ENCODE measurements at regions not wholly inside any gene's neighbourhood (a gene's known extent, or its start where the extent isn't known, plus 50 kb on each side); places are given as distances from the start of the nearest gene placed in this dataset.

GRCh38 chr12:104823985-104824461 lies 134.1 kb downstream of the SLC41A2 start:
- H3K4me3 ChIP-seq (ENCODE audit: low read depth, poor library complexity, severe bottlenecking), result no peak overlapping the region
- WGBS, 2 donors, result 74 to 75% methylated on average over 10 of the region's 10 CpGs
- DNase-seq (ENCODE audit: low spot score in 2 of 2), result peak in 1 of 2 donors; percentile 16
- intact Hi-C loops (cut with DNase I; ENCODE audit: low total_unique reads), result no loop called here
- TF ChIP-seq, protein P1, sequence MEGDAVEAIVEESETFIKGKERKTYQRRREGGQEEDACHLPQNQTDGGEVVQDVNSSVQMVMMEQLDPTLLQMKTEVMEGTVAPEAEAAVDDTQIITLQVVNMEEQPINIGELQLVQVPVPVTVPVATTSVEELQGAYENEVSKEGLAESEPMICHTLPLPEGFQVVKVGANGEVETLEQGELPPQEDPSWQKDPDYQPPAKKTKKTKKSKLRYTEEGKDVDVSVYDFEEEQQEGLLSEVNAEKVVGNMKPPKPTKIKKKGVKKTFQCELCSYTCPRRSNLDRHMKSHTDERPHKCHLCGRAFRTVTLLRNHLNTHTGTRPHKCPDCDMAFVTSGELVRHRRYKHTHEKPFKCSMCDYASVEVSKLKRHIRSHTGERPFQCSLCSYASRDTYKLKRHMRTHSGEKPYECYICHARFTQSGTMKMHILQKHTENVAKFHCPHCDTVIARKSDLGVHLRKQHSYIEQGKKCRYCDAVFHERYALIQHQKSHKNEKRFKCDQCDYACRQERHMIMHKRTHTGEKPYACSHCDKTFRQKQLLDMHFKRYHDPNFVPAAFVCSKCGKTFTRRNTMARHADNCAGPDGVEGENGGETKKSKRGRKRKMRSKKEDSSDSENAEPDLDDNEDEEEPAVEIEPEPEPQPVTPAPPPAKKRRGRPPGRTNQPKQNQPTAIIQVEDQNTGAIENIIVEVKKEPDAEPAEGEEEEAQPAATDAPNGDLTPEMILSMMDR (IDR thresholded peaks at IDR 0.05), result no peak
- no peak for TF ChIP-seq POLR2A (IDR thresholded peaks at IDR 0.05)

DNA sequence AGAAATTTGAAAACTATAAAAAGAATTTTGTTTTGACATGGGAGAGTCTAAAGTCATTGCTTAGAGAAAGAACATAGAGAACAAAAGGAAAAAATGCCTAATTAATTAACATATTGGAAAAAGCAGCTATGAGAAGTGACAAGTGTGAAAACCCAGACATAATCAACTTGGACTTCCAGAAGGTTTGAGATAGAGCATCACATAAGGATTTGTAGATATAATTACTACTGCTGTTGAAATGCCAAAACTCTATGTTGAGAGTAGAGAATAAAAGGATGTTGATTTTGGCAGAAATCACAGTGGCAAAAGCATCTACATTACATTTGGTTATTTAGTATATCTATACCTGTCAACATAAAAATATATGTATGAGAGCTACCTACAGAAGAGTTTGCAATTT lies 135.1 kb downstream of the SLC41A2 start:
- intact Hi-C loops (cut with DNase I; ENCODE audit: low total_unique reads), result no loop called here
- no peak overlapping the region for H3K4me3 ChIP-seq (ENCODE audit: low read depth, poor library complexity, severe bottlenecking)
- TF ChIP-seq, protein P1 (IDR thresholded peaks at IDR 0.05), result no peak
- no peak for TF ChIP-seq POLR2A (IDR thresholded peaks at IDR 0.05)
- no peak for DNase-seq (ENCODE audit: low spot score in 2 of 2)

DNA sequence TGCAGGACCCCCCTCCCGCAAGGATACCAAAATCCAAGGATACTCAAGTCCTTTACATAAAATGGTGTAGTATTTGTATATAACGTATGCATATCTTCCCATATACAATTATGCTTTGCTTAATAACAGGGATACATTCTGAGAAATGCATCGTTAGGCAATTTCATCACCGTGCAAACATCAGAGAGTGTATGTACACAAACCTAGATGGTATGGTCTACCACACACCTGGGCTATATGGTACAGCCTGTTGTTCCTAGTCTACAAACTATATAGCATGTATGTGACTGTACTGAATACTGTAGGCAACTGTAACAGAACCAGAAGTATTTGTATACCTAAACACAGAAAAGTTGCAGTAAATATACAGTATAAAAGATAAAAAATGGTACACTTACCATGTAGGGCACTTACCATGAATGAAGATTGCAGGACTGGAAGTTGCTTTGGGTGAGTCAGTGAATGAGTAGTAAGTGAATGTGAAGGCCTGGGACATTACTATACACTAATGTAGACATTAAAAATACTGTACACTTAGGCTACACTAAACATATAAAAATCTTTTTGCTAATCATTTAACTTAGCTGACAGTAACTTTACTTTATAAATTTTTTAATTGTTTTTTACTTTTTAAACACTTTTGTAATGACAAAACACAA lies 141.1 kb downstream of the SLC41A2 start:
- intact Hi-C loops (cut with DNase I; ENCODE audit: low total_unique reads), result no loop called here
- no peak overlapping the region for H3K4me3 ChIP-seq (ENCODE audit: low read depth, poor library complexity, severe bottlenecking)
- DNase-seq (ENCODE audit: low spot score in 2 of 2), result no peak
- 94 to 99% methylated on average over 4 of the region's 4 CpGs for WGBS, 2 donors
- TF ChIP-seq, protein P1 (IDR thresholded peaks at IDR 0.05), result no peak
- TF ChIP-seq POLR2A (IDR thresholded peaks at IDR 0.05), result no peak

DNA sequence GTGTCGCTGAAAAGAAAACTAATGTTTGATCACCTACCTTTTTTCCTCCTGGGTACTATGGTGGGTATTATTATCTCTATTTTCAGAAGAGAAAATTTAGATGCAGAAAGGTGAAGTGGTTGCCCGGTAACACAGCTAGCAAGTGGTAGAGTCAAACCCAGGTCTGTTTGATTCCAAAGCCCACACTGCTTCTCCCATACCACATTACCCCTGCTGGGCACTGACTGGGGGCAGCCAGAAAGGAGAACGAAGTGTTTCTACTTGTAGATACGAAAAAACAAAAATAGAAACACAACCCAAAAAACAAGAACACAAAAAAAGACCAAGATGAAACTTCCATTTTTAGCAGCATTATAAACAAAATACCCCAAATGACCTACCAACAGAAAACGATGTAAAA lies 142.2 kb downstream of the SLC41A2 start:
- no peak for DNase-seq (ENCODE audit: low spot score in 2 of 2)
- WGBS, 2 donors, result 88 to 89% methylated on average over 5 of the region's 5 CpGs
- no peak overlapping the region for H3K4me3 ChIP-seq (ENCODE audit: low read depth, poor library complexity, severe bottlenecking)
- intact Hi-C loops (cut with DNase I; ENCODE audit: low total_unique reads), result no loop called here
- TF ChIP-seq, protein P1 (IDR thresholded peaks at IDR 0.05), result no peak
- no peak for TF ChIP-seq POLR2A (IDR thresholded peaks at IDR 0.05)

DNA sequence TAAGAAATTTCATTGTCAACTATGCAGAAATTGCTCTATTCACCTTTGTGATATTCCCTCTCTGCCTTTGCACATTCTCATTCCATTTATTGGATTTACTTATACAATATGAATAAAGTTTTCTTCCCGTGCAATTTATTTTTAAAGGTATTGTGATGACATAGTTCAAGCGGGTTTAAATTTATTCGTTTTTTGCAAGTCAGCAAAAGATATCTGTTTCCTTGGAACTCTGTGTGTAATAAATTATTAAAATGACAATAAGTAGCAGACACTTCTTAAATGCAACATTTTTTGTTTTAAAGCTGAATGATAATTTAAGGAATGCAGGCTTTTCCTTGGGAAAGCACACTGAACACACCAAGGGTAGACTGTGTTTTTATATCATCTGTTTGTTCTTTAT lies 143.1 kb downstream of the SLC41A2 start:
- intact Hi-C loops (cut with DNase I; ENCODE audit: low total_unique reads), result no loop called here
- TF ChIP-seq POLR2A (IDR thresholded peaks at IDR 0.05), result no peak
- TF ChIP-seq, protein P1 (IDR thresholded peaks at IDR 0.05), result no peak
- no peak overlapping the region for H3K4me3 ChIP-seq (ENCODE audit: low read depth, poor library complexity, severe bottlenecking)
- no peak for DNase-seq (ENCODE audit: low spot score in 2 of 2)
- 63 to 70% methylated on average over 3 of the region's 3 CpGs for WGBS, 2 donors

Data from lower leg skin (tissue), 4 donors.